Fibroblast of lung (primary cell): ENCODE measurements at regions not wholly inside any gene's neighbourhood (a gene's known extent, or its start where the extent isn't known, plus 50 kb on each side); places are given as distances from the start of the nearest gene placed in this dataset.
"Not testable (repeated sequence)": the region's sequence is repeated elsewhere in the genome, so short reads cannot be mapped to it uniquely, and the experiment has no call there.

ENCODE experiments used
- DNase-seq, 2 donors: peaks; one replicate each; pipeline versions ENCODE4 v3.0.0 to v3.0.0-alpha.2; 2010; ENCODE audit warnings: low read depth in 2 of 2
- H2AFZ ChIP-seq: 2 replicates; pipeline ENCODE4 v1.5.1; 2012; ENCODE audit warnings: low read length, control low read depth, inconsistent platforms
- H3K27ac ChIP-seq: 2 replicates; pipeline ENCODE4 v1.5.1; 2011; ENCODE audit warnings: low read length, control low read depth; ENCODE audit not compliant: insufficient read depth
- H3K27me3 ChIP-seq: 2 replicates; pipeline ENCODE4 v1.5.1; 2011; ENCODE audit warnings: mild to moderate bottlenecking, low read length; ENCODE audit not compliant: control insufficient read depth, insufficient read depth
- H3K36me3 ChIP-seq: 2 replicates; pipeline ENCODE4 v1.5.1; 2011; ENCODE audit warnings: low read length; ENCODE audit not compliant: control insufficient read depth, insufficient read depth
- H3K4me1 ChIP-seq: 2 replicates; pipeline ENCODE4 v1.5.1; 2011; ENCODE audit warnings: low read length; ENCODE audit not compliant: control insufficient read depth, insufficient read depth; ENCODE audit errors: extremely low read depth
- H3K4me2 ChIP-seq: 2 replicates; pipeline ENCODE4 v1.5.1; 2011; ENCODE audit warnings: low read length, control low read depth; ENCODE audit not compliant: insufficient read depth; ENCODE audit errors: extremely low read depth
- H3K4me3 ChIP-seq, 4 experiments: fragments of 200-600 bp in 1 of 4; sonication (generic) in 1 of 4; replicated peaks in 1 of 4; 2 replicates each; pipeline ENCODE4 v1.5.1; 2011 to 2016; ENCODE audit warnings: low read length in 4 of 4, low read depth in 3 of 4, mild to moderate bottlenecking in 3 of 4, control low read depth in 2 of 4, inconsistent platforms in 1 of 4, mixed read lengths in 1 of 4; ENCODE audit not compliant: insufficient read depth in 1 of 4; ENCODE audit errors: control extremely low read depth in 1 of 4
- H3K79me2 ChIP-seq: 2 replicates; pipeline ENCODE4 v1.5.1; 2012; ENCODE audit warnings: mild to moderate bottlenecking, low read length, inconsistent platforms; ENCODE audit not compliant: control insufficient read depth, insufficient read depth
- H3K9ac ChIP-seq: 2 replicates; pipeline ENCODE4 v1.5.1; 2011; ENCODE audit warnings: mild to moderate bottlenecking, low read length, control low read depth; ENCODE audit not compliant: insufficient read depth
- H3K9me3 ChIP-seq: 2 replicates; pipeline ENCODE4 v1.5.1; 2012; ENCODE audit warnings: low read depth, low read length; ENCODE audit not compliant: control insufficient read depth, insufficient read depth
- H4K20me1 ChIP-seq: 2 replicates; pipeline ENCODE4 v1.5.1; 2011; ENCODE audit warnings: low read length; ENCODE audit not compliant: control insufficient read depth, insufficient read depth; ENCODE audit errors: extremely low read depth
- CTCF ChIP-seq, 2 donors: IDR thresholded peaks in 1 of 2; conservative IDR thresholded peaks in 1 of 2; 1 replicate in 1 of 2; 2 replicates in 1 of 2; pipeline ENCODE4 v1.5.1; 2011 to 2012; ENCODE audit warnings: low read length in 2 of 2, control low read depth in 1 of 2, inconsistent platforms in 1 of 2, low read depth in 1 of 2, mild to moderate bottlenecking in 1 of 2
- EZH2 ChIP-seq: IDR thresholded peaks from 2 replicates; pipeline ENCODE4 v1.5.1; 2012; ENCODE audit warnings: low read length, control low read depth, mild to moderate bottlenecking; ENCODE audit errors: missing control alignments

DNA sequence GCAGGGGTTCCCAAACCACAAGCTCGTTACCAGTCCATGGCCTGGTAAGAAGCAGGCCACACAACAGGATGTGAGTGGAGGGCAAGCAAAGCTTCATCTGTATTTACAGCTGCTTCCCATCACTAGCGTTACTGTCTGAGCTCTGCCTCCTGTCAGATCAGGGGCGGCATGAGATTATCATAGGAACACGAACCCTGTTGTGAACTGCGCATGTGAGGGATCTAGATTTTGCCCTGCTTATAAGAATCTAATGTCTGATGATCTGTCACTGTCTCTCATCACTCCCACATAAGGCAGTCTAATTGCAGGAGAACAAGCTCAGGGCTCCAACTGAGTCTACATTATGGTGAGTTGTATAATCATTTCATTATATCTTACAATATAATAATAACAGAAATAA lies 677.4 kb upstream of the SLITRK6 start:
- H3K36me3 ChIP-seq = no peaks in the 10 kb centered on the region
- no peak overlapping the region for H3K4me3 ChIP-seq
- no peaks in the 10 kb centered on the region for H3K79me2 ChIP-seq
- H3K4me2 ChIP-seq = no peak overlapping the region
- TF ChIP-seq CTCF (conservative IDR thresholded peaks at IDR 0.05 in 1 of 2, IDR thresholded peaks at IDR 0.05 in 1 of 2; ENCODE audit: low read depth in 1 of 2, low read length in 2 of 2) (no peak), EZH2 (no peak)
- no peak for DNase-seq
- no peak overlapping the region for H3K27ac ChIP-seq
- H3K9ac ChIP-seq = no peak overlapping the region
- no peaks in the 10 kb centered on the region for H3K4me1 ChIP-seq
- no peaks in the 10 kb centered on the region for H3K9me3 ChIP-seq
- no peaks in the 10 kb centered on the region for H4K20me1 ChIP-seq
- no peak overlapping the region for H2AFZ ChIP-seq
- H3K27me3 ChIP-seq = no peaks in the 10 kb centered on the region

DNA sequence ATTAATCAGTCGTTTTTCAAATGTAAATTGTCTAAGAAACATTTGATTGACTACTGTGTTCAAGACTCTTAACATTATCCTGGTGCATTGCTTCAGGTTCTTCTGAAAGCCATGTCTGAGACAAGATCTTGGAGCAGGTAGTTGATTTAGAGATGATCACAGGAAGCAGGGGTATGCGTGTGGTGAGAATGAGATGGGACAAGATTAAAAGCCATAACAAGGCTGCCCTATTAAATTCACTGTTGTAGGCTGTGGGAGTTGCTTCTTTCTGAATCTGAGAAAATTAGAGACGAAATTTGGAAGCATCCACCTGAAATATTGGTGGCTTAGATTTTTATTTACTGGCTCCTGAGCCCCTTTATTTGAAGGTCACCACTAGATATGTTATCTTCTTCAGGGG lies 687.4 kb upstream of the SLITRK6 start:
- DNase-seq = no peak
- no peak overlapping the region for H2AFZ ChIP-seq
- TF ChIP-seq CTCF (conservative IDR thresholded peaks at IDR 0.05 in 1 of 2, IDR thresholded peaks at IDR 0.05 in 1 of 2; ENCODE audit: low read depth in 1 of 2, low read length in 2 of 2) (no peak), EZH2 (no peak)
- H3K27ac ChIP-seq = no peak overlapping the region
- H3K36me3 ChIP-seq = no peaks in the 10 kb centered on the region
- H4K20me1 ChIP-seq = no peaks in the 10 kb centered on the region
- no peaks in the 10 kb centered on the region for H3K79me2 ChIP-seq
- no peaks in the 10 kb centered on the region for H3K9me3 ChIP-seq
- no peaks in the 10 kb centered on the region for H3K4me1 ChIP-seq
- no peak overlapping the region for H3K4me3 ChIP-seq
- no peak overlapping the region for H3K4me2 ChIP-seq
- no peak overlapping the region for H3K9ac ChIP-seq
- H3K27me3 ChIP-seq = no peaks in the 10 kb centered on the region

DNA sequence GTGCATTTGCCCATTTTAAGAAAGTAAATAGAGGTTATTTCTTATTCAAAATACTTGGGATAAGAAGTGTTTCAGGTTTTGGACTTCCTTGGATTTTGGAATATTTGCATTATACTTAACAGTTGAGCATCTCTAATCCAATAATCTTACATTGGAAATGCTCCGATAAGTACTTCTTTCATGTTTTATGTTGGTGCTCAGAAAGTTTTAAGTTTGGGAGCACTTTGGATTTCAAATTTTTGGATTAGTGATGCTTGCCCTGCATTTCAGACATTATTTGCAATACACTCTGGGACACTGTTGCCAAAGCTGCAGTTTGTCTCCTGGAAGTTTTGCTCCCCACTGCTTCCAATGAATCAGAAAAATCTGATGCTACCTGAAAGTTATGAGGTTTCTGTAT lies 691.9 kb upstream of the SLITRK6 start:
- Histone ChIP-seq H3K9me3 (no peaks in the 10 kb centered on the region), H3K4me1 (no peaks in the 10 kb centered on the region), H2AFZ (no peak overlapping the region), H4K20me1 (no peaks in the 10 kb centered on the region), H3K27ac (no peak overlapping the region), H3K36me3 (no peaks in the 10 kb centered on the region), H3K9ac (no peak overlapping the region), H3K27me3 (no peaks in the 10 kb centered on the region), H3K4me3 (no peak overlapping the region), H3K4me2 (no peak overlapping the region), H3K79me2 (no peaks in the 10 kb centered on the region)
- TF ChIP-seq CTCF (conservative IDR thresholded peaks at IDR 0.05 in 1 of 2, IDR thresholded peaks at IDR 0.05 in 1 of 2; ENCODE audit: low read depth in 1 of 2, low read length in 2 of 2) (no peak), EZH2 (no peak)
- no peak for DNase-seq

GRCh38 chr13:86501931-86502330 lies 702.7 kb upstream of the SLITRK6 start:
- H2AFZ ChIP-seq, H3K4me3 ChIP-seq, H3K9ac ChIP-seq, DNase-seq, H3K27me3 ChIP-seq, H3K4me1 ChIP-seq, H3K27ac ChIP-seq, H3K9me3 ChIP-seq, H3K79me2 ChIP-seq, H3K4me2 ChIP-seq, H4K20me1 ChIP-seq, H3K36me3 ChIP-seq: not testable (repeated sequence)
